ENCODE measurements at regions not wholly inside any gene's neighbourhood (a gene's known extent, or its start where the extent isn't known, plus 50 kb on each side); places are given as distances from the start of the nearest gene placed in this dataset.

- H3K27me3 ChIP-seq (ENCODE audit: control insufficient read depth in 3 of 3, insufficient read depth in 3 of 3, low read length in 3 of 3): no peaks in the 10 kb centered on the region
- no peak overlapping the region for H3K9ac ChIP-seq (ENCODE audit: low read depth in 1 of 3, low read length in 3 of 3)
- no peak overlapping the region for H3K27ac ChIP-seq (ENCODE audit: low read depth, low read length)
- H3K4me3 ChIP-seq (ENCODE audit: low read length in 3 of 3): no peak overlapping the region
- no peaks in the 10 kb centered on the region for H3K36me3 ChIP-seq (ENCODE audit: control insufficient read depth in 3 of 3, insufficient read depth in 3 of 3, low read length in 3 of 3)
- no peaks in the 10 kb centered on the region for H3K4me1 ChIP-seq (ENCODE audit: control insufficient read depth in 3 of 3, insufficient read depth in 3 of 3, low read length in 3 of 3)
- no peaks in the 10 kb centered on the region for H3K9me3 ChIP-seq (ENCODE audit: control insufficient read depth in 3 of 3, low read length in 3 of 3)
Observed at GRCh38 chr17:69757688-69758430, 317.2 kb upstream of the KCNJ16 start.

- H3K27ac ChIP-seq (ENCODE audit: low read depth, low read length): no peak overlapping the region
- H3K27me3 ChIP-seq (ENCODE audit: control insufficient read depth in 3 of 3, insufficient read depth in 3 of 3, low read length in 3 of 3): no peaks in the 10 kb centered on the region
Observed at GRCh38 chr17:69760562-69760961, 314.5 kb upstream of the KCNJ16 start.

GRCh38 chr17:69761011-69761410 lies 314.0 kb upstream of the KCNJ16 start:
- H3K27me3 ChIP-seq (ENCODE audit: control insufficient read depth in 3 of 3, insufficient read depth in 3 of 3, low read length in 3 of 3): no peaks in the 10 kb centered on the region
- H3K9me3 ChIP-seq (ENCODE audit: control insufficient read depth in 3 of 3, low read length in 3 of 3): no peaks in the 10 kb centered on the region
- no peaks in the 10 kb centered on the region for H3K36me3 ChIP-seq (ENCODE audit: control insufficient read depth in 3 of 3, insufficient read depth in 3 of 3, low read length in 3 of 3)
- H3K9ac ChIP-seq (ENCODE audit: low read depth in 1 of 3, low read length in 3 of 3): no peak overlapping the region
- H3K27ac ChIP-seq (ENCODE audit: low read depth, low read length): no peak overlapping the region
- no peaks in the 10 kb centered on the region for H3K4me1 ChIP-seq (ENCODE audit: control insufficient read depth in 3 of 3, insufficient read depth in 3 of 3, low read length in 3 of 3)
- H3K4me3 ChIP-seq (ENCODE audit: low read length in 3 of 3): no peak overlapping the region

More at GRCh38 chr17:69760562-69760961, 314.5 kb upstream of the KCNJ16 start:
- H3K9ac ChIP-seq (ENCODE audit: low read depth in 1 of 3, low read length in 3 of 3): no peak overlapping the region
- H3K4me3 ChIP-seq (ENCODE audit: low read length in 3 of 3): no peak overlapping the region
- no peaks in the 10 kb centered on the region for H3K4me1 ChIP-seq (ENCODE audit: control insufficient read depth in 3 of 3, insufficient read depth in 3 of 3, low read length in 3 of 3)
- no peaks in the 10 kb centered on the region for H3K36me3 ChIP-seq (ENCODE audit: control insufficient read depth in 3 of 3, insufficient read depth in 3 of 3, low read length in 3 of 3)
- H3K9me3 ChIP-seq (ENCODE audit: control insufficient read depth in 3 of 3, low read length in 3 of 3): no peaks in the 10 kb centered on the region

GRCh38 chr17:69761767-69762321 lies 313.2 kb upstream of the KCNJ16 start:
- no peaks in the 10 kb centered on the region for H3K27me3 ChIP-seq (ENCODE audit: control insufficient read depth in 3 of 3, insufficient read depth in 3 of 3, low read length in 3 of 3)
- no peak overlapping the region for H3K9ac ChIP-seq (ENCODE audit: low read depth in 1 of 3, low read length in 3 of 3)
- H3K4me1 ChIP-seq (ENCODE audit: control insufficient read depth in 3 of 3, insufficient read depth in 3 of 3, low read length in 3 of 3): no peaks in the 10 kb centered on the region
- H3K9me3 ChIP-seq (ENCODE audit: control insufficient read depth in 3 of 3, low read length in 3 of 3): no peaks in the 10 kb centered on the region
- H3K36me3 ChIP-seq (ENCODE audit: control insufficient read depth in 3 of 3, insufficient read depth in 3 of 3, low read length in 3 of 3): no peaks in the 10 kb centered on the region
- no peak overlapping the region for H3K4me3 ChIP-seq (ENCODE audit: low read length in 3 of 3)
- no peak overlapping the region for H3K27ac ChIP-seq (ENCODE audit: low read depth, low read length)

- H3K9ac ChIP-seq (ENCODE audit: low read depth in 1 of 3, low read length in 3 of 3): no peak overlapping the region
- H3K27ac ChIP-seq (ENCODE audit: low read depth, low read length): no peak overlapping the region
- no peaks in the 10 kb centered on the region for H3K36me3 ChIP-seq (ENCODE audit: control insufficient read depth in 3 of 3, insufficient read depth in 3 of 3, low read length in 3 of 3)
- no peaks in the 10 kb centered on the region for H3K27me3 ChIP-seq (ENCODE audit: control insufficient read depth in 3 of 3, insufficient read depth in 3 of 3, low read length in 3 of 3)
- no peaks in the 10 kb centered on the region for H3K4me1 ChIP-seq (ENCODE audit: control insufficient read depth in 3 of 3, insufficient read depth in 3 of 3, low read length in 3 of 3)
- no peaks in the 10 kb centered on the region for H3K9me3 ChIP-seq (ENCODE audit: control insufficient read depth in 3 of 3, low read length in 3 of 3)
- H3K4me3 ChIP-seq (ENCODE audit: low read length in 3 of 3): no peak overlapping the region
Observed at GRCh38 chr17:69762359-69762758, 312.7 kb upstream of the KCNJ16 start.

GRCh38 chr17:69762766-69763165 lies 312.3 kb upstream of the KCNJ16 start:
- Histone ChIP-seq H3K36me3 (ENCODE audit: control insufficient read depth in 3 of 3, insufficient read depth in 3 of 3, low read length in 3 of 3) (no peaks in the 10 kb centered on the region), H3K27ac (ENCODE audit: low read depth, low read length) (no peak overlapping the region), H3K4me1 (ENCODE audit: control insufficient read depth in 3 of 3, insufficient read depth in 3 of 3, low read length in 3 of 3) (no peaks in the 10 kb centered on the region), H3K9me3 (ENCODE audit: control insufficient read depth in 3 of 3, low read length in 3 of 3) (no peaks in the 10 kb centered on the region), H3K9ac (ENCODE audit: low read depth in 1 of 3, low read length in 3 of 3) (no peak overlapping the region), H3K27me3 (ENCODE audit: control insufficient read depth in 3 of 3, insufficient read depth in 3 of 3, low read length in 3 of 3) (no peaks in the 10 kb centered on the region), H3K4me3 (ENCODE audit: low read length in 3 of 3) (no peak overlapping the region)

- Histone ChIP-seq H3K9me3 (ENCODE audit: control insufficient read depth in 3 of 3, low read length in 3 of 3) (no peaks in the 10 kb centered on the region), H3K4me1 (ENCODE audit: control insufficient read depth in 3 of 3, insufficient read depth in 3 of 3, low read length in 3 of 3) (no peaks in the 10 kb centered on the region), H3K27ac (ENCODE audit: low read depth, low read length) (no peak overlapping the region), H3K36me3 (ENCODE audit: control insufficient read depth in 3 of 3, insufficient read depth in 3 of 3, low read length in 3 of 3) (no peaks in the 10 kb centered on the region), H3K4me3 (ENCODE audit: low read length in 3 of 3) (no peak overlapping the region), H3K27me3 (ENCODE audit: control insufficient read depth in 3 of 3, insufficient read depth in 3 of 3, low read length in 3 of 3) (no peaks in the 10 kb centered on the region), H3K9ac (ENCODE audit: low read depth in 1 of 3, low read length in 3 of 3) (no peak overlapping the region)
Observed at GRCh38 chr17:69763503-69763902, 311.5 kb upstream of the KCNJ16 start.

- H3K27ac ChIP-seq (ENCODE audit: low read depth, low read length): no peak overlapping the region
- H3K9ac ChIP-seq (ENCODE audit: low read depth in 1 of 3, low read length in 3 of 3): no peak overlapping the region
- H3K36me3 ChIP-seq (ENCODE audit: control insufficient read depth in 3 of 3, insufficient read depth in 3 of 3, low read length in 3 of 3): no peaks in the 10 kb centered on the region
- no peaks in the 10 kb centered on the region for H3K9me3 ChIP-seq (ENCODE audit: control insufficient read depth in 3 of 3, low read length in 3 of 3)
- no peak overlapping the region for H3K4me3 ChIP-seq (ENCODE audit: low read length in 3 of 3)
- no peaks in the 10 kb centered on the region for H3K4me1 ChIP-seq (ENCODE audit: control insufficient read depth in 3 of 3, insufficient read depth in 3 of 3, low read length in 3 of 3)
- H3K27me3 ChIP-seq (ENCODE audit: control insufficient read depth in 3 of 3, insufficient read depth in 3 of 3, low read length in 3 of 3): no peaks in the 10 kb centered on the region
Observed at GRCh38 chr17:69764146-69764545, 310.9 kb upstream of the KCNJ16 start.

- no peaks in the 10 kb centered on the region for H3K27me3 ChIP-seq (ENCODE audit: control insufficient read depth in 3 of 3, insufficient read depth in 3 of 3, low read length in 3 of 3)
- H3K4me3 ChIP-seq (ENCODE audit: low read length in 3 of 3): no peak overlapping the region
- H3K36me3 ChIP-seq (ENCODE audit: control insufficient read depth in 3 of 3, insufficient read depth in 3 of 3, low read length in 3 of 3): no peaks in the 10 kb centered on the region
- no peaks in the 10 kb centered on the region for H3K9me3 ChIP-seq (ENCODE audit: control insufficient read depth in 3 of 3, low read length in 3 of 3)
- no peaks in the 10 kb centered on the region for H3K4me1 ChIP-seq (ENCODE audit: control insufficient read depth in 3 of 3, insufficient read depth in 3 of 3, low read length in 3 of 3)
- no peak overlapping the region for H3K27ac ChIP-seq (ENCODE audit: low read depth, low read length)
- H3K9ac ChIP-seq (ENCODE audit: low read depth in 1 of 3, low read length in 3 of 3): no peak overlapping the region
Observed at GRCh38 chr17:69769050-69769449, 306.0 kb upstream of the KCNJ16 start.

- Histone ChIP-seq H3K27ac (ENCODE audit: low read depth, low read length) (no peak overlapping the region), H3K4me1 (ENCODE audit: control insufficient read depth in 3 of 3, insufficient read depth in 3 of 3, low read length in 3 of 3) (no peaks in the 10 kb centered on the region), H3K27me3 (ENCODE audit: control insufficient read depth in 3 of 3, insufficient read depth in 3 of 3, low read length in 3 of 3) (no peaks in the 10 kb centered on the region), H3K9me3 (ENCODE audit: control insufficient read depth in 3 of 3, low read length in 3 of 3) (no peaks in the 10 kb centered on the region), H3K4me3 (ENCODE audit: low read length in 3 of 3) (no peak overlapping the region), H3K9ac (ENCODE audit: low read depth in 1 of 3, low read length in 3 of 3) (no peak overlapping the region), H3K36me3 (ENCODE audit: control insufficient read depth in 3 of 3, insufficient read depth in 3 of 3, low read length in 3 of 3) (no peaks in the 10 kb centered on the region)
Observed at GRCh38 chr17:69773081-69773480, 301.9 kb upstream of the KCNJ16 start.

Measured in skeletal muscle tissue (tissue), 3 donors.